ENCODE measurements at regions not wholly inside any gene's neighbourhood (a gene's known extent, or its start where the extent isn't known, plus 50 kb on each side); places are given as distances from the start of the nearest gene placed in this dataset.
"Not testable (repeated sequence)": the region's sequence is repeated elsewhere in the genome, so short reads cannot be mapped to it uniquely, and the experiment has no call there.

GRCh38 chr4:9602389-9602914 lies 158.2 kb downstream of the DEFB131A start:
- FAIRE-seq (no peak), DNase-seq (ENCODE audit: extremely low spot score, insufficient read length, low read depth) (no peak)

GRCh38 chr4:9604031-9604892 lies 160.0 kb downstream of the DEFB131A start:
- DNase-seq (ENCODE audit: extremely low spot score, insufficient read length, low read depth); FAIRE-seq: not testable (repeated sequence)

- not testable (repeated sequence) for FAIRE-seq; DNase-seq (ENCODE audit: extremely low spot score, insufficient read length, low read depth)
Observed at GRCh38 chr4:9604893-9605190, 160.6 kb downstream of the DEFB131A start.

GRCh38 chr4:9608300-9608699 lies 164.1 kb downstream of the DEFB131A start:
- DNase-seq (ENCODE audit: extremely low spot score, insufficient read length, low read depth) (no peak), FAIRE-seq (no peak)

- not testable (repeated sequence) for FAIRE-seq; DNase-seq (ENCODE audit: extremely low spot score, insufficient read length, low read depth)
Observed at GRCh38 chr4:9610321-9610720, 166.1 kb downstream of the DEFB131A start.

GRCh38 chr4:9611101-9611500 lies 166.9 kb downstream of the DEFB131A start:
- DNase-seq (ENCODE audit: extremely low spot score, insufficient read length, low read depth) (no peak), FAIRE-seq (no peak)

GRCh38 chr4:9636411-9636810 lies 145.0 kb upstream of the DRD5 start:
- not testable (repeated sequence) for DNase-seq (ENCODE audit: extremely low spot score, insufficient read length, low read depth); FAIRE-seq

- DNase-seq (ENCODE audit: extremely low spot score, insufficient read length, low read depth); FAIRE-seq: not testable (repeated sequence)
Observed at GRCh38 chr4:9659678-9660077, 121.8 kb upstream of the DRD5 start.

- not testable (repeated sequence) for FAIRE-seq; DNase-seq (ENCODE audit: extremely low spot score, insufficient read length, low read depth)
Observed at GRCh38 chr4:9660955-9661354, 120.5 kb upstream of the DRD5 start.

GRCh38 chr4:9670725-9671124 lies 110.7 kb upstream of the DRD5 start:
- FAIRE-seq; DNase-seq (ENCODE audit: extremely low spot score, insufficient read length, low read depth): not testable (repeated sequence)

GRCh38 chr4:9677357-9677756 lies 104.1 kb upstream of the DRD5 start:
- FAIRE-seq; DNase-seq (ENCODE audit: extremely low spot score, insufficient read length, low read depth): not testable (repeated sequence)

- FAIRE-seq = no peak
Observed at GRCh38 chr4:9679704-9680478, 101.5 kb upstream of the DRD5 start.

GRCh38 chr4:9683174-9683573 lies 98.3 kb upstream of the DRD5 start:
- DNase-seq (ENCODE audit: extremely low spot score, insufficient read length, low read depth); FAIRE-seq: not testable (repeated sequence)

More at GRCh38 chr4:9679704-9680478, 101.5 kb upstream of the DRD5 start:
- no peak for DNase-seq (ENCODE audit: extremely low spot score, insufficient read length, low read depth)

GRCh38 chr4:9685016-9685415 lies 96.4 kb upstream of the DRD5 start:
- DNase-seq (ENCODE audit: extremely low spot score, insufficient read length, low read depth); FAIRE-seq: not testable (repeated sequence)

- DNase-seq (ENCODE audit: extremely low spot score, insufficient read length, low read depth) = no peak
- no peak for FAIRE-seq
Observed at GRCh38 chr4:9685692-9686091, 95.7 kb upstream of the DRD5 start.

- not testable (repeated sequence) for FAIRE-seq; DNase-seq (ENCODE audit: extremely low spot score, insufficient read length, low read depth)
Observed at GRCh38 chr4:9690636-9691237, 90.7 kb upstream of the DRD5 start.

GRCh38 chr4:9691238-9692065 lies 90.0 kb upstream of the DRD5 start:
- FAIRE-seq = peak; percentile 55

GRCh38 chr4:9692791-9693491 lies 88.5 kb upstream of the DRD5 start:
- DNase-seq (ENCODE audit: extremely low spot score, insufficient read length, low read depth); FAIRE-seq: not testable (repeated sequence)

More at GRCh38 chr4:9691238-9692065, 90.0 kb upstream of the DRD5 start:
- peak; percentile 43 for DNase-seq (ENCODE audit: extremely low spot score, insufficient read length, low read depth)

- DNase-seq (ENCODE audit: extremely low spot score, insufficient read length, low read depth); FAIRE-seq: not testable (repeated sequence)
Observed at GRCh38 chr4:9694403-9694802, 87.0 kb upstream of the DRD5 start.

Data from GM18507 (cell line).